Superior temporal gyrus (tissue), 1 donor: ENCODE measurements at regions not wholly inside any gene's neighbourhood (a gene's known extent, or its start where the extent isn't known, plus 50 kb on each side); places are given as distances from the start of the nearest gene placed in this dataset.

Experiments used
- DNase-seq: peaks from one replicate; pipeline ENCODE4 v3.0.0-alpha.2; 2016; ENCODE audit errors: extremely low spot score

DNA sequence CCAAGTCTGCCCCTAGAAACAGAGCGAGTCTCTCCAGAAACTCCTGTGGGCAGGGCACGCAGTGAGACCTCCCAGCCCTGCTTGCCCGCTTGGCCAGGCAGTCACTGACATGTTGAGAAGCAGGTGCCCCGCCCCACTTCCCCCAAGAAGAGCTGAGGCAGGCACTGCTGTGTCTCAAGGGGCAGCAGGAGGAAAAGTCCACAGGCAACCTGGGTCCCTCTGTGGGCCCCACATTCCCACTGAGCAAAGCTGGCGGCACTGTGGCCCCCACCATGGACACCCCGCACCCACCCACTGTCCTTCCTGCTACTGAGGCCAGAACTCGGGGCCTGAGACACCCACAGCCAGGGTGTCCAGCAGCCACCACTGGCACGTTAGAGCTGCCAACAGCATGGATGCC lies 137.3 kb upstream of the NKX1-1 start:
- no peak for DNase-seq

DNA sequence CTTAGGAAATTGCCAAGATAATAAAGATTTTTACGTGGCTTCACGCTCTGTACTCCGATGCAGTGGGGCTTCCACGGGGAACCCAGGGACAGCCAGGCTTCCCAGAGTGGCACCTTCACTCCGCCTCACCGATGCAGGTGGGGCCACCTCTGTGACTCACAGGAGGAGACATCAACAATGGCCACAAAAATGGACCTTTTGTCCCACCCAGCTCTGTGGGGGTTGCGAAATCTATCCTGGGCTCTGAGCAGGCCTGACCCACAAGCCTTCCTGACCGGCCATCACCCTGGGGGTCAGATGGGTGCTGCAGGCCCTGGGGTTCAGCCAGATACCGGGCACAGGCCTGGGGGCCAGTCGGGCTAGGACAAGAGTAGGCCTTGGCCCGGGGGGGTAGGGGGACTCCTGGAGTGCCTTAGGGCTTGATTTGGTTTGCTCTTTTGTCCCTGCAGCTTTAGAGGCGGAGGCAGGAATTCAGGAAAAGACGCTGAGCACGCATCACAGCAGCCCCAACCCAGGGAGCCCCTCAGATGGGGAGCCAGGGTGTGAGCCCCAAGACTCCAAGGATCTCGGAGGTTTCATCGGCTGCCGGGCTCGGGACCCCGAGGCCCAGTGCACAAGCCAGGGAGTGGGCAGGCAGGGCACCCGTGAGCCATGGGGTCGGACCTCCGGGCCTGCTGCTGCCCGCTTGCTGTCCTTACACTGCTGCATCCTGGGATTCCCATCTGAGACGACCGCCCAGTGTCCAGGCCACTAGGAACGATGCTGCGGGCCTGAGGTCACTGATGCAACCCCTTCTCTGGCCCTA lies 136.5 kb upstream of the NKX1-1 start:
- no peak for DNase-seq

DNA sequence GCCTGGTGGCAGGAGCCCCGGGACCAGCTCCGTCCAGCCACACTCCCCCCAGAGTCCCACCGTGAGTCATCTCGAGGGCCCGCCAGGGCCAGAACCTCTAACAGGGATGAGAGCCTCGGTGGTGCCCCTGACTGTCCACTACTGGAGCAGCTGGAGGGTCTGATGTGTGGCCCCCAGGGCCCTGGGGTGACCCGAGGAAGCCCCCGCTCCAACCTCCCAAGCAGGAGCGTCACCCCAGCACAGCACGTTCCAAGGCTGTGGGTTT lies 135.9 kb upstream of the NKX1-1 start:
- DNase-seq: no peak

DNA sequence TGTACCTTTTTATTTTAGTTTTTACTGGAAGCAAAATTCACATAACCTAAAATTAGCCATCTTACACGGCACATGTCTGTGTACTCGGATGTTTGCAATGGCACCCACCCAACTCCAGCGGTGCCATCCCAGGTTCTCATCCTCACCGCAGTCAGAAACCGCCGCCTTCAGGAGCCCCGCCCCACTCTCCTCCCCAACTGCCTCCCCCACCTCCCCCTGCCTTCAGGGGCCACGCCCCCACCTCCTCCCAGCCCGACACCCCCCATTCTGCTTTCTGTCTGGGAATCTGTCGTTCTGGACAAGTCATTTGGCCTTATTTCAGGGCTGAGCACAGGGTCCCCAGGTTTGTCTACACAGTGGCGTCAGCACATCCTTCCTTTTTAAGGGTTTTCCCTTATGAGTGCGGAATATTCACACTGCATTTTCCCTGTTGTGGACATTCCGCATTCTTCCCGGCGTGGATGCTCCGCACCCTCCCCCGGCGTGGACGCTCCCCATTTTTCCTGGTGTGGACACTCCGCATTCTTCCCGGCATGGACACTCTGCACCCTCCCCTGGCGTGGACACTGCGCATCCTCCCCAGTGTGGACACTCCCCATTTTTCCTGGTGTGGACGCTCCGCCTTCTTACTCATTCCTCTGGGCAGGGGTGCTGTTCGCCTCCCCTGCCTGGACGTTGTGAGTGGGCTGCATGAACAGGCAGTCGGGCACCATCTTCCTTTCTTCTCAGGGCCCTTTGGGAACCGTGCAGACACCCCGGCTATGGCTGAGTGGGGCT lies 135.4 kb upstream of the NKX1-1 start:
- no peak for DNase-seq

DNA sequence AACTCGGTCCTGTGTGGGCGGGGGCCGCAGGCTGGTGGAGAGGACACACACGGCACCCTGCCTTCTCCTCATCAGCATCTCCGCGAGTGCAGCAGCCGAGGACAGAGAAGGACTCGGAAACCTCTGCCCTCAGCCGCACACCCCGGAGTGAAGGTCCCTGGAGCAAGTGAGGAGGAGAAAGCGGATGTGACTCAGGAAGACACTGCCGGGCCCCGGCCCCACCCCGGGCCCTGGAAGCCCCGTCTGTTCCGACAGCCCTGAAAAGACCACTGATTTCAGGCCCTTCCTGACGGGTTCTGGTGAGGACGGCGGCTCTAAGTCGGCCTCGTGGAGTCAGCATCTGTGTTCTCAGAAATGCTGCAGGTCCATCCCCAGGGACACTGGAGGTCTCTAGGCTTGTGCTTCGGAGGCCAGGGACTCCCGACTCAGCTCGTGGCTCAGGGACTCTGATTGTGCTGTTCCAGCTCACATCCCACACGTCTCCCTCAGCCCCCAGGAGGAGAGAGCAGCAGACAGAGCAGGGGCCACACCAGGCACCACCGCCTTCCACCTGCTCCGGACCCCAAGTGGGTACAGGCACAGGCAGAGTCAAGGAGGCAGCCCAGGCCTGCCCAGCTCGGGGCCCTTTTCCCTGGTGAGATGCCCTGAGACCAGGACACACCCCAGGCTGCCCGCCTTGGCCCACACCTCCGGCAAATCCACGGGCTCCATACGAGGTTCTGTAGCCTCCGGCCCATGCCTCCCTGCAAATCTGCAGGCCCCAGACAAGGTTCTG lies 134.5 kb upstream of the NKX1-1 start:
- no peak for DNase-seq

DNA sequence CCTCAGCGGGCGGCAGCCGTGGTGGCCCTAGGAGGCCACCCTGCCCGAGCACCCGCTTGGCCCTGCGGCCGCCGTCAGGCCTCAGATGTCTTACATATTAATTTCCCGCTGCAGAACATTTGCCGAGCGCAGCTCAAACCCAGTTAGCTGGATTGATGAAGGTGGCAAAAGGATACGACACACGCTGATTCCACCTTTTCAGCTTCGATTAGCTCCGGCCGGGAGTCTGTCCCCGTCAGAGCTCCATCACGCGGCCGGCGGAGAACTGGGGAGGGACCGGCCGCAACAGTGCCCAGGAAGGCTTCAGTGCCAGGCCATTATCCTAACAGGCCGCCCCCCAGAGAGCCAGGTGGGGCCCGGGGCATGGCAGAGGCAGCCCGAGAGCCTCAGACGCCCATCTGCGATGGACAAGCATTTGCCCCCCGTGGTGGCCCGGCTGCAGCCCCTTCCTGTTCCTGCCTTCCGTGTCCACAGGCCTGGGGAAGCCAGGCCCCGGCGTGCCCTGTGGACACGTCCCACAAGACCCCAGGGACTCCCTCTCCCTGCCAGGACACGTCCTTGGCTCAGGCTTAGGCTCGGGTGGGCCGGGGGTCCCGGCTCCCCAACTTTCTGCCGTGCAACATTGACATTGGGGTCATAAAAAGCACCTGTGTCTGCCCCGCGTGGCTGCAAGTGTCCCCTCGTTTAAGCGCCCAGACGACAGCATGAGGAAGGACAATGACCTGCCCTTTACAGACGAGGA lies 133.8 kb upstream of the NKX1-1 start:
- no peak for DNase-seq

DNA sequence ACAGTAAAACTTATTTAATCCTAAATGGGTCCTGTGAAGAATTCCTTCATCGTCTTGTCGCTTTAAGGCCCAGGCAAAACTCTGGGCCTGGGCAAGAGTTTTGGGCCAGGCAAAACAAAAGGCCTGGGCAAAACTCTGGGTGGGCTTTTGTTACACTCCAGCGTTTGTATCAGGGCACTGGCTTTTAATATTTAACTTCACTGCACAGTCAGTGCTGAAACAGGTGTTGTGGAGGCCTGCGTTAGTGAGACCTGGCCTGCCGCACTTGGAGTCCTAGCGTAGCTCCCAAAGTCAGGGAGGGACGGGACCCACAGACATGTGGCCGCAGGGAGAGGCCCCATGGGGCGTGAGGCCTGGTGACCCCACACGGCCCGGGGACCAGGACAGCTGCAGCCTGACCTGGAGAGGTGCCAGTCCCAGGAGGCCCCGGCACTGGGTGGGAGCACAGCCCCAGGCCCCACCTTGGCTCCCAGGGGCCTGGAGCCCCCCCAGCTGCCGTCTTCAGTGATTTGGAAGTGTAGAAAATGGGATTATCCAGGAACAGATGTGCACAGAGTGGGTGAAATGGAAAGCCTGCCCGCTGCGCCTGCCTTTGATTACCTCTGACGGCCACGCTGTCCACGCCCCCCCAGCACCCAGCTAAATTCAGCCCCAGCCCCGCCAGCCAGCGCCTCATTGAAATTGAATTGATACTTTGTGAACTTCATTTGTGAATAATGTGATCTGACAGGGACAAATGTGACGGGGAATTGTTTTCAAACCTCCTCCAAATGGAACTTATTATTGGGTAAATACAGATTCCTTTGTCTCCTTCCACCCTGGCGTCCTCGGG lies 132.9 kb upstream of the NKX1-1 start:
- DNase-seq: no peak

DNA sequence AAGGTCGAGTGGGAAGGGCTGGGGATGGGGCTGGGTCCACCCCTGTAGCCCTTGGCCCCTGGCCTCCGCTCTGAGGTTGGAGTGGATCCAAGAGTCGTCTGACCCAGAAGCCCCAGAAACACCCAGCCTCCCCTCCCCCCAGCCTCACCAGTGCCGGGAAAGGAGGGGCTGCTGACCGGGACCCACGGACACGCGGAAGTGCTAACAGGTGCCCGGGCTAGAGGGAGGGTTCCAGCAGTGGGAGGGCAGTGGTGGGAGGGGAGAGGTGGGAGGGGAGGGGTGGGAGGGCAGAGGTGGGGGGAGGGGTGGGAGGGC lies 131.8 kb upstream of the NKX1-1 start:
- no peak for DNase-seq

DNA sequence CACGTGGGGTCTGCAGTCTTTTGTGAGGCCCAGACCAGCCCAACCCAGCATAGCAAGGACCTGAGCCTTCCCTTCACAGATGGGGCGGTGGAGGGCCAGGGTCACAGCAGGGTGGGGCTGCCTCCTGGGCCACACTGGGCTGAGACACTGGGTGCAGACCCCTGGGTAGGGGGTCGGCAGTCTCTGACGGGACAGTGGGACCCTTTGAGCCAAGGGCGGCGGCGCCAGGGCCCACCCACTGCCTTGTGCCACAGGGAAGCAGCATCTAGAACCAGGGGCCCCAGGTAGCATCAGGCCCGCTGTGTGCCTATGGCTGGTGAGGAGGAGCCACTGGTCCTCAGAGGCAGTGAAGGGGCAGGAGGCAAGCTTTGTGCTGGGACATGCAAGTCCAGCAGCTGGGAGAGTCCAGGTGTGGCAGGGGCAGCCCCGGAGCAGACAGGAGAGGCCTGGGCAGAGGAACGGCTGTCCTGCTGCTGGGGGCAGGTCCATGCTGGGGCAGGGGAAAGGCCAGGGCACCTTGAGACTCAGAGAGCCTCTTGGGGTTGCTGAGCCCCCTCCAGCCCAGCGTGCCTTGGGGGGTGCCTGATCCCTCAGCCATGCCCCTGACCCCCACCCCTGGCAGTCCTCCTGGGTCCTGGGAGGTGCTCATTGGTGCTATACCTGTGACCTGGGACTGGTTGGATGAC lies 131.3 kb upstream of the NKX1-1 start:
- DNase-seq: no peak

DNA sequence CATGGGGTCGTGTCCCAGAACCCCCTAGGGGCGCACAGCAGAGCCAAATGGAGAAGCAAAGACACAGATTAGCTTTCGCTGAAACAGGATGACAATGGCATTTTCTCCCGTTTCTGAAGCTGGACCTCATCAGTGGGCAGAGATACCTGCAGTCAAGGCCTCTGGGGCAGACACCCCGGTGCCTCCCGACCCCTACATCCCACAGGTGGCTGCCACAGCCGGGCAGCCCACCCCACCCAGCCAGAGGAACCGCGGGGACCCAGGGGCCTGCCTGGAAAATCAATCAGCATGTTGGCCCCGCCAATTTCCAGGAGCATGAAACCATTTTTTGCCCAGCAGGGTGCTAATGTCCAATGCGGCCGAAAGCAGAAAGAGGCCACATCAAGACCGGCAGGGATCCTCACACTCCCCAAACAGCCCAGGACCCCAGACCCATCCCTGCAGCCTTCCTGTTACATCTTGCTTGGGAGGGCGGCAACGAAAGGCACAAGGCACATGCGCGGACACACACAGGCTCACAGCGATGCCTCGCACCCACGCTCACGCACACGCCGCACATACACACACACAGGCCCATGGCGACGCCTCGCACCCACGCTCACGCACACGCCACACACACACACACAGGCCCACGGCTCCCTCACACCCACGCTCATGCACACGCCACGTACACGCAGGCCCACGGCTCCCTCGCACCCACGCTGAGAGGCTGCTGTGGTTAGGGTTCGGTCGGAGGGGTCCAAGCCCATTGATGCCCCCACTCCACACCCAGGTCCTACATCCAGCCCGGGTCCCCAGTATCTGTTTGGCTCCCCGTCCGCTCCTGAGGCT lies 130.6 kb upstream of the NKX1-1 start:
- DNase-seq: no peak

DNA sequence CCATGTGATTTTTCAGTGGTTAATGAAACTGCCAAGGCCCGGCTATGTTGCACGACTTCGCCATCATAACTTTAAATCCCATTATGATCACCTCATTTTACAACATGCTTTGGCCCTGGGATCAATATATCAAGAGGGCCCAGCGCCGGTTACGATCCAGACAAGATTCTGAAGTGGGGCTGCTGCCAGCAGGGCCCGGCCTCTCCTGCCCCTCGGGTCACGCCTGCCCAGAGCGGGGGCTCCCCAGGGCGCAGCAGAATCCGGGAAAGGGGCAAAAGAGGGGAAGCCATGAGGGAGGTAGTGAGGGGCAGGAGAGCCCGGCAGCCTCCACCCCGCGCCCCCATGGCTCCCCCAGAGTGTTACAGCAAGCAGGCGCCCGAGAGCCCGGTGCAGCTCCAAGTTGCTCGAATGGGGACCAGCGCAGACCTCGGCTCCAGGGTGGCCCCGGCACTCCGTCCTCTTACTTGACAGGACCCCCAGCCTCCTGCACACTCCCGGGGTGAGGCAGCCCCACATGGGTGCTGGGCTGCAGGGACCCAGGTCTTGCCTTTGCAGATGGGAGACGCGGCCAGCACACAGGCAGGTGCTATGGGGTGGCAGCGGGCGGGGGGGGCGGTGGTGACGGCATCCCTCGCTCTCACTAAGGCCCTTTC lies 129.8 kb upstream of the NKX1-1 start:
- DNase-seq: no peak

DNA sequence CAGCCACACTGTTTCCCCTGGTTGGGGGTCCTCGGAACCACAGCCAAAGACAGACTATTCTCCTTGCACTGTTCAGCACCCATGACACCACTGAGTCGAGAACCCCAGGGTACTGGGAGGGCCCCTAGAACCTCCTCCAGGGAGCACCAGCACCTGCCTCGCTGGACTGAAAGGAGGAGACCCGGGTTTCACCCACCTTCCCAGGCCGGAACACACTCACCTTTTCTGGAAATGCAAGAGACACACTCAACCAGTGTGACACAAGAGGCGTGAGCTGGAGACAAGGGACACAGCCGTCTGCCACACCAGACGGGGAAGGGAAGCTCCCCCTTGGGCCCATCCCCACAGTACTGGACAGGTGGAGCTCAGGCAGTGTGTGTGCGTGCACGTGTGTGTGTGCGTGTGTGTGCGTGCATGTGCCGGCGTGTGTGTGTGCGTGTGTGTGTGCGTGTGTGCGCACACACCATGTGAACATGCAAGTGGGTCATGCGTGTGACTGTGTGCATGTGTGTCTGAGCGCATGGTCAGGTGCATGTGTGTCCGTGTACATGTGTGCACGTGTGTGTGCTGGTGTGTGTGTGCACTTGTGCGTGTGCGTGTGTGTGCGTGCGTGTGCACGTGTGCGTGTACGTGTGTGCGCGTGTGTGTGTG lies 128.8 kb upstream of the NKX1-1 start:
- no peak for DNase-seq

DNA sequence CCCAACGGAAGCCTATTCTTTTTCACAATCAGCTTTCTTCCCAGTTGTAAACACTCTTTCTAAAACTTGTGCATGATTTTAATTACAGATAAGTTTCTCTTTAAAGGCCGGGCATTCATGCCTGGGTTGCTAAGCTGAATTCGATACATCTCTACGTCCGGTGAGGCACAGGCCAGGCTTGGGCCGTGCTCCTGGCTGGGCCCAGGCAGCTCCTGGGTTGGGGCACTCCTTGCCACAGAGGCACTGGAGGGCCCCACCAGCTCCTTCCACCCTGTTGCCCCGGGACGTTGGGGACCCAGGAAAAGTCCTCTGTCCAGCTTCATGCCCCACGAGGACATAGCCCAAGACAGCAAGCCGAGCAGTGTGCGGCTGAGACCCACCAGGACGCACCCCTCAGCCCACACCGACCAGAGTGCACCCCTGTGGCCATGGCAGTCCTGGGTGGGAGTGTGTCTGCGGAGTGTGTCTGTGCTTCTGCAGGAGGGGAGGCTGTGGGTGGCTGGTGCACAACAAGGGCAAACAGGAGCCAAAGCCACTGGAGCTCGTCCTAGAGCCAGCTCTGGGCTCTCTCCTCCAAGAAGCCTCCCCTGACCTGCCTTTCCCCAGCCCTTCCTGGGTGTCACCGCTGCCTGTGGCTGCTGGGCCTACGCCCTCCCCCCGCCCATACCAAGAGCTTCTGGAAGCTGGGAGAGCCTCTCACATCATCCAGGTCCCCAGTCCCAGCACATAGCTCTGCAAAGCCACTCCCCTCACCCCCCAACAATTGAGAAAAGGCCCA lies 128.0 kb upstream of the NKX1-1 start:
- DNase-seq: no peak

DNA sequence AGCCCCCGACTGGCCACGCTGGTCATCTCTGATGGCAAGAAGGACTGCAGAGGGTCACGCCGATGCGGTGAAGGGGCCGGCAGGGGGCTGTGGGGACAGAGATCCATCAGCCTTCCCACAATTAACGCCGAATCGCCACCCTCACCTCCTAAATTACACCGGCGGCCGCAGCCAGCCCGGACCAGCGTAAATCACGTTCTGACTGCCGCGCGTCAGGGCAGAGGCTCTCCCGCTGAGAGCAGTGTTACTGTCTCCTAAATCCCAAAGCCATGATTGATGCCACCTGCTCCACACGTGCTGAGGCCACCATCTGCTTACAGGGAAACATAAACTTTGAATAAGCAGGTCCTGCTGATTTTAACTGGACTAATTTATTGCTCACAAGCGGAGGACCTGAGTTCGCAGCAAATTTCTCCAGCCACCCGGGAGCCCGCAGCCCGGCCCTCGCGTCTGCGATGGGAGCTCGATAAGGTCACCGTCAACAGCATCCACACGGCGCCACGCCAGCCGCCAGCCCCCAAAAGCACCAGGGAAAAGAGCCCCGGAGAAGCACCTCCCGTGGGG lies 127.3 kb upstream of the NKX1-1 start:
- DNase-seq: no peak

DNA sequence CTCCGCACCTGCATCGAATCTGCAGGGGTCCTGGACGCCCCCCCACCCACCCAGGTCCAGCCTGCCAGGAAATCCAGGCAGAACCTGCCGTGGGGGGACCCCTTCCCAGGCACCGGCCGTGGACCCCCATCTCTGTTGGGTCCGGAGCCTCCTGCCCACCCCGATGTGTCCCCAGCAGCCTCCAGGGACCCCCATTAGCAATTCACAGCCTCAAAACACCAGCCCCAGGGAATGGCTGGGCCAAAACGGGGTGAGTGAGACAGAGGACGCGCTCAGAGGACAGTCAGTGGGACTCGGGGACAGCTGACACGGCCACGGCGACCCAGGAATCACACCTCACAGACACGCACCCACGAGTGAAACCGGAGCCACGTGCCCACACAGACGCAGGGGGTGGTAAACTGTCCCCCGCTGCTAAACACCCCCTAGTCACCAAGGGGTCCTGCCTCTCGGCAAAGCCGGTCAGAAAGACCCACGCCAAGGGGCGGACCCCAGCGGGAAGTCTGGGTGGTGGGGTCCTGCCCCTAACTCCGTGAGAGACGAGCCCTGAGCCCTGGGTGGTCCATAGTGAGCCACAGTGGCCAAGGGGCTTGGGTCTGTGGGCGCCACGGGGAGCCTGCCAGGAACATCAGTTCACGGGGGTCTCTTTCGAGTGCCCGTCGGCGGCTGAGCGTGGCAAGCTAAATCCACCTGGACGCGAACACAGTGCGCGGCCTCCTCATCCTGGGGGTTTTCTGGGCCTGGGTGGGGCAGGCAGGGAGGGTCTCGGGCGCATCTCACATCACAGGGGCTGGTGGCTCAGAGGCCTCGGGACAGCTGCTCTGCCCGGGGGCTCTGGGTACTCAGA lies 126.5 kb upstream of the NKX1-1 start:
- no peak for DNase-seq

DNA sequence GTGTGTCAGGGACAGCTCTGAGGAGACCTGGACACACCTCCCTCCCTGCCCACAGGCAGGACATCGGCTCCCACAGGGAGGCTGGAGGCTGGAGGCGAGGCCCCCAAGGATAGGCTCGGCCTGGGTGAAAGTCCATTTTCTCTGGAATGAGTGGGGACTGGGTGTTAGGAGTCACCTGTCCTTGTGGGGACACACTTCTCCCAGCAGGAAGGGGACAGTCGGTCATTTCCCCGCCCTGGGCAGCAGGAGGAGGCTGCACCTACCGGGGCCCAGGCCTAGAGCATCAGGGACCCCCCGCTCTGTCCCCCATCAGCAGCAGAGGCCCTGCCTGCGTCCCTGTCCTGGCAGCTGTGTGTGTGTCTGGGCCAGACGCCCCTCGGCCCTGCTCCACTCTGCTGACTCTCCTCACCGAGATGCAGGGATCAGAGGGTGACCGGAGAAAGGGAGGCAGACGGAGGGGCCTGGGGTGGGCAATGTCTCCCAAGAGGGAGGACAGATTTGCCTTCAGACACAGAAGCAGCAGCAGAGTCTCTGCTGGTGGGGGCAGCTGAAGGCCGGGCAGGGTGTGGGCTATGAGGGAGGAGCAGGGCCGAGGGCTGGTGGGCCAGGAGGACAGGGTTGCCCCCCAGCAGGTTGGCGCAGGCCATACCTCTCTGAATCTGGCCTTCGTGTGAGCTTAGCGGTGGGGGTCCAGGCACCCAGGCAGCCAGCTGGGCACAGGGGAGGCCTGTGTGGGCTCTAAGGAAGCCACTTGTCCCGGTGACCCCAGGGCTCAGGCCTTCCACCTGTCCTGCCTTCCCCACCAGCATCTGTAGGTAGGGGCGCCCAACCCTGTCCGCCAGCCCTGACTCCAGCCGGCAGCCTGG lies 125.7 kb upstream of the NKX1-1 start:
- DNase-seq: no peak
